ENCODE measurements at regions not wholly inside any gene's neighbourhood (a gene's known extent, or its start where the extent isn't known, plus 50 kb on each side); places are given as distances from the start of the nearest gene placed in this dataset.

DNA sequence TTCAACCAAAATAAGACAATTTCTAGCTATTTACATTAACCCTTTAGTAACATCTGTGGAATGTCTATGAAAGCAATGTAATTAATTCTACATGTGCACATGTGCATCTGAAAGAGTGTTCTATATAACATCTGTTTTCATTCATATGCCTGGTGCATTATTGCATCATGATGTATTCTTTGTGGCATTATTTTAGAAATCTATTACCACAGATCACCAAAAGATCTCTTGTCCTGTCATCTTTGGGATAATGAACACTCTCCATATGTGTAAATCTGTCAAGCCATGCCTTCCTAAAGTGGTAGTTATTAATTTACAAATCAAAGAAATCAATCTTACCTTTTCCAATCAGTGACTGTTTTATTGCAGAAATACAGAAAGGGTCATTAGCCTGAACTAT is 86.9 kb downstream of the TRIB2 start:
- TF ChIP-seq POLR2A (IDR thresholded peaks at IDR 0.05) = no peak
- TF ChIP-seq, protein P1, sequence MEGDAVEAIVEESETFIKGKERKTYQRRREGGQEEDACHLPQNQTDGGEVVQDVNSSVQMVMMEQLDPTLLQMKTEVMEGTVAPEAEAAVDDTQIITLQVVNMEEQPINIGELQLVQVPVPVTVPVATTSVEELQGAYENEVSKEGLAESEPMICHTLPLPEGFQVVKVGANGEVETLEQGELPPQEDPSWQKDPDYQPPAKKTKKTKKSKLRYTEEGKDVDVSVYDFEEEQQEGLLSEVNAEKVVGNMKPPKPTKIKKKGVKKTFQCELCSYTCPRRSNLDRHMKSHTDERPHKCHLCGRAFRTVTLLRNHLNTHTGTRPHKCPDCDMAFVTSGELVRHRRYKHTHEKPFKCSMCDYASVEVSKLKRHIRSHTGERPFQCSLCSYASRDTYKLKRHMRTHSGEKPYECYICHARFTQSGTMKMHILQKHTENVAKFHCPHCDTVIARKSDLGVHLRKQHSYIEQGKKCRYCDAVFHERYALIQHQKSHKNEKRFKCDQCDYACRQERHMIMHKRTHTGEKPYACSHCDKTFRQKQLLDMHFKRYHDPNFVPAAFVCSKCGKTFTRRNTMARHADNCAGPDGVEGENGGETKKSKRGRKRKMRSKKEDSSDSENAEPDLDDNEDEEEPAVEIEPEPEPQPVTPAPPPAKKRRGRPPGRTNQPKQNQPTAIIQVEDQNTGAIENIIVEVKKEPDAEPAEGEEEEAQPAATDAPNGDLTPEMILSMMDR (IDR thresholded peaks at IDR 0.05) = no peak

Data from Peyer's patch (tissue), 4 donors.